ENCODE measurements at regions not wholly inside any gene's neighbourhood (a gene's known extent, or its start where the extent isn't known, plus 50 kb on each side); places are given as distances from the start of the nearest gene placed in this dataset.

GRCh38 chr11:126121296-126121695, 58.6 kb upstream of the CDON start:
- TF ChIP-seq POLR2AphosphoS5 (IDR thresholded peaks at IDR 0.05; ENCODE audit: low read depth, low read length) (no peak), POLR2A (IDR thresholded peaks at IDR 0.05; ENCODE audit: low read depth, low read length) (no peak), TAF1 (IDR thresholded peaks at IDR 0.05; ENCODE audit: borderline replicate concordance, low read depth, low read length) (no peak)

Data from GM12892 (cell line).